Anterior cingulate cortex (tissue), 58 donors: ENCODE measurements at regions not wholly inside any gene's neighbourhood (a gene's known extent, or its start where the extent isn't known, plus 50 kb on each side); places are given as distances from the start of the nearest gene placed in this dataset.
A peak's percentile ranks its signal among the peaks of the same experiment; 100 is the strongest.

Experiments
- DNase-seq, 58 donors: peaks; one replicate each; lab custom pipeline; 2025; lab: John Stamatoyannopoulos, UW

DNA sequence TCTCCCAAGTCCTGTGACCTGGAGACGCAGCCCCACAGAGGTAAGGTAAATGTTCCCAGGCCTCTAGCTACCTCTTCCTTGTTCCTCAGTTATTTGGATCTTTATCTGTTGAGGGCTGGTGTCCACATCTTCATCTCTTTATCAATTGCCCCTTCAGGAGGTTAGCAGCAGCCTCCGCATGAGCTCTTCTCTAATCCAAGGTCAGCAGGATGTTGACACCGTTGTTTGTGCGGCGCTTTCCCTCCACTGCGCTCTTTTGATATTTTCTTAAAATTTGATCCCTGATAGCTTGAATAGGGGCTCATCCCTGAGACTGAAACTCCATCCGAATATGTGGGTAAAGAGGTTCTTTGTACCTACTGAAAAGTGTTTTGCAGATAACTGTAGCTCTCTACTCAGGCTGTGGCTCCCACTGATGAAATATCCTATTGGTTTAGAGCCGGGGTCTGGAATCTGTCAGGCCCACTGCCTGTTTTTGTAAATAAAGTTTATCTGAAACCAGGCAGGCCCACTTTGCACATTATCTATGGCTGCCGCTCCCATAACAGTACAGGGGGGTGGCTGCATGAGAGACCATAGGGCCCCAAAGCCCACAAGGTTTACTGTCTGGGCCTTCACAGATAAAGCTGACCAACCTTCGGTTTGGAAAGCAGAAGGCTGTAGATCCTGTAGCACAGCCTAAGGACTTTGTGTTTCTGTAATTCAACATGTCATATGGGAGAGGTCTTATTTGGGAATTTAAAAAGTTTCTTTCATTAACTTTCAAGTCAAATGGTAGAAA is 362.6 kb downstream of the QKI start:
- no peak for DNase-seq

DNA sequence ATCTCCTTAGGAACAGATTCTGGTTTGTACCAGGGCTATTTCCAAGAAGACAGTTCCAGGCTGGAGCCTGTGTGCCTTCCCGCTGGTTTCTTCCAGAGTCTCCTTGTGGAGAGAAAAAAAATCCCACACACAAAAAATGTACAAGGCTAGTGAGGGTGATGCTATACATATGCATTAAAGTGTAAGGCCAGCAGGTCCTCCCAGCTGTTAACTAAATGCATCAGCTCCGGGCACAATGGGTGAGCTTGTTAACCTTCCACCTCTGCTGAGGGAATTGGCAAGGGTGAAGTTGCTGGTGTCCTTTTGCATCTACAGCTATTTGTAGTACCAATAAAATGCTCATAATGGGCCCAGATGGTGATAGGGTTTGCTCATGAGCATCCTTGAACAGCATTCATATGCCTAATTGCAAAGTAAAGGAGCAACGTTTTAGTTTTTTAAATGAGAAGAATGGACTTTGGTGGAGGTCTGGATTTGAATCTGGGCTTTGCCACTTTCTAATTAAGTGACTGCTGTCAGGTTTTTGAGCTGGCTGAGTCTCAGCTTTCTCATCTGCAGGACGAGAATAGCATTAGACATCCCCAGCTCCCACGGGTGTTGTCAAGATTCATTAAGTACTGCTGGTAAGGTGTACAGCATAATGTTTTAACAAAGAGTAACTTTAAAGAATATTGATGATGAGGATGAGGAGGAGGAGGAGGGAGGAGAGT is 361.8 kb downstream of the QKI start:
- no peak for DNase-seq

DNA sequence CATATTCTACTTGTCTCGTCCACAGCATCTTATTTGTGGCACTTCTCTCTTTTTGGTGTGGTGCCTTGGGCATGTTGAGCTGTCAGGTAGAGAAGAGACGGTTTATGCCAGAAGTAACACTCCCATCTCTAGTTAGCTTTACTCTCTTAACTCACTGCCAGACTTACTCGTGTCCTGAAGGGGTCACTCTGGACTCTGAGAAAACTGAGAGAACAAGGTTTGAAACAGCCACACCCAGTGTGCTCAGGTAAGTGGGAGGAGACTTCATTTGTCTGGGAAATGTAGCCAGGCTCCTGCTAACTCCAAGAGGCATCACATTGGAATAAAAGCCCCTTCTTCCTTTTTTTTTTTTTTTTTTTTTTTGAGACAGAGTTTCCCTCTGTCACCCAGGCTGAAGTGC is 360.8 kb downstream of the QKI start:
- DNase-seq: no peak

DNA sequence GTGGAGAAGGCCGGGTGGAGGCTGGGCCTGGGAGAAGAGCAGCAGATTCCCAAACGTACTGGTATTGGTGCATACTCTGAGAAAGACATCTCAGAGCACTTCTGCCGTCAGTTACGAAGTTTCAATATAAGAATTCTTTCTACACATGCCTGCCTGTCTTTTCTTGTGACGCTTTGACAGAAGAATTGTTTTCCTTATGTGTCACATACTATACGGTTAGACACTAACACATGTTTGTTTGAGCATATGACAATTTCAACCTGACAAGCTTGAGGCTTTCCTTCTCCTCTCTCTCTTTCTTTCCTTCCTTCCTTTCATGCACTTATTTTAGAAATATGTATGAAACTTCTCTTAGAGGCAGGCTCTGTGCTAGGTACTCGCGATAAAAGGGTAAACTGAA is 360.0 kb downstream of the QKI start:
- DNase-seq: no peak

DNA sequence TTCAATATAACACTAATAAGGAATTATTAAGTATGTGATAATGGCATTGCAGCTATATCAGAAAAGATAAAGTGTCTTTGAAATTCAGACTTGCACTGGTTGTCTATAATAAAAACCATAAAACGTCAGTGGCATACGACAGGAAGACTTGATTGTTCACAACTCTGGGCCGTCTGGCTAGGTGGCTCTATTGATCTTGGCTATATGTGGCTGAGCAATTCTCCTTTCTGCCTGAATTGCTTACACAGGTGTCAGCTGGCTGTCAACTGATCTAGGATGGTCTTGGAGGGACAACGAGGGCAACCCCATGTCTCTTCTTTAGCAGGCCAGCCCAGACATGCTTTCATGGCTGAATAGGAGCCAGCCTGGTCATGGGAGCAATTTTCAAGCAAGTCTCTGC is 359.1 kb downstream of the QKI start:
- DNase-seq: no peak

DNA sequence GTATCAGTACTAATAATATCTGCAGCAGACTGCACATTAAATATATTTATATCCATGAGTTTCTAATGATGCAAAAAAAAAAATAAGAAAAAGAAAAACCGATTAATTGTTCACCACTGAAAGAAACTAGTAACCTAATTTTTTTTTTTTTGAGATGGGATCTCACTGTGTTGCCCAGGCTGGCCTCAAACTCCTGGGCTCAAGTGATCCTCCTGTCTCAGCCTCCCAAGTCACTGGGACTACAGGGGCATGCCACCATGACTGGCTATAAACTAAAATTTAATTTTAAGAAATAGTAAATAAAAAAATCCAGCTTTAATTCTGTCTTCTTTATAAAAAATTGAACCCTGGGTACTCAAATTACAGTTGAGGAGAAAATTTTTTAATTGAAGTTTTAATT is 358.2 kb downstream of the QKI start:
- DNase-seq: no peak

DNA sequence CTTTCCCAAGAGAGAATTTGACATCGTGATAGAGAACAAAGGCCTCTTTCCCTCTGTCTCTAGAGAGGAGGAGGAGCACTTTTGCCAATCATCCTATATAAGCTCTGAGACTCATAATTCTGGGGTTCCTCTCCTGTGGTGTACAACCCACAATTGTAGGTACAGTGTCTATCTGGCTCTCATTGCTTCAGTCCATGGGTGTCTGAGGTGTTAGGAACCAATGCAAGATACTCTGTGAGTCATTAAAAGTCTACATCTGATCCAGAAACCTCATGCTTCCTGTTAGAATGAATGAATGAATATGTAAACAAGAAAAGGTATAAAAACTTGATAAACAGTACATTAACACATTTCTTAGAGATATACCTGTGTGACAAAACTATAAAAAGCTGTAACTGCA is 356.7 kb downstream of the QKI start:
- DNase-seq: no peak

DNA sequence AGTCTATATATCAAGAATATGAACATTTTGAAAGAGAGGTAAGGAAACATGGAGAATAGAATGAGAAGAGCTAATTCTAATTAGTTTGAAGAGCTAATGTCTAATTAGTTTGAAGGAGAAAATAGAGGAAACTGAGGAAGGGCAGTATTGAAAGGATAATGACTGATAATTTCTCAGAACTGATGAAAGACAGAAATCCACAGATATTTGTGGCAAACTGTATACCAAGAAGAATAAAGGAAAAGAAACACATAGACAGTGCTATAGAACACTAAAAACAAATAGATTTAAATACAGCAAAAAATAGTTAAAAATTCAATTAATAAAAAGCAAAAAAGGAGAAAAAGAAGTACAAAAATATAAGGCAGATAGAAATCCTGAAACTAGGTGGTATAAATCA is 354.4 kb downstream of the QKI start:
- no peak for DNase-seq

DNA sequence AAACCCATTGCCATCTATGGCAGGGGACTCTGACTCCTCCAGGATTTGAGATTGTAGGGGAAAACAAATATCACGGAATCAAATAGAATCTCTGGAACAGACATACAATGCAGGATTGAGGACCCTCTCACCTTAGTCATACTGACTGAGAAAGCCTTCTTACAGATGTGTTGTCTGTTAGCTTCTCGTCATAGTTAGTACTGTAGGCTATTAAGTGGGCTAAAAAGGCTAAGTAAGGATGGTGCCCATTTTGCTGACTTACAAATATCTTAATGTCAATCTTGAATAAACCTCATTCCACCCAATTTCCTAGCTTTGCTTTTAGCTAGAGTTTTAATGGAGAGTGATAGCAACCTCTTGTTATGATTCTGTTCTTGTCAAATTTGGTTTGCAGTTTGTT is 352.4 kb downstream of the QKI start:
- no peak for DNase-seq

DNA sequence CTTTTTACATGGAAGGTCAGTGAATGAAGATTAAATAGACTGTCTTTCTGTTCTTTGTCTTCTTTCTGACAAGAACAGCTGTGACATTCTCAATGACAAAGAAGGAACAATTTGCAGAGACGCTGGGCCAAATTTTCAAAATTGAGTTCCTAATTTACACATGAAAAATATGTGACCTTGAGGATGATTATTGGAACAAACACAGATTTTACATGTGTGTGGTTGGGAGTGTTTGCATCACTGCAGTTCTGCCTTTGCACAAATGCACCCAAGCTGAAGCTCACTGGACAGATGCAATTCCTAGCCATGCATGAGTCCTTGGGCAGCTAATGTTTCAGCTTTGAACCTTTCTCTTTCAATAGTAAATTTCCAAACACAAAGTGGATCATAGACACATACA is 350.8 kb downstream of the QKI start:
- no peak for DNase-seq

DNA sequence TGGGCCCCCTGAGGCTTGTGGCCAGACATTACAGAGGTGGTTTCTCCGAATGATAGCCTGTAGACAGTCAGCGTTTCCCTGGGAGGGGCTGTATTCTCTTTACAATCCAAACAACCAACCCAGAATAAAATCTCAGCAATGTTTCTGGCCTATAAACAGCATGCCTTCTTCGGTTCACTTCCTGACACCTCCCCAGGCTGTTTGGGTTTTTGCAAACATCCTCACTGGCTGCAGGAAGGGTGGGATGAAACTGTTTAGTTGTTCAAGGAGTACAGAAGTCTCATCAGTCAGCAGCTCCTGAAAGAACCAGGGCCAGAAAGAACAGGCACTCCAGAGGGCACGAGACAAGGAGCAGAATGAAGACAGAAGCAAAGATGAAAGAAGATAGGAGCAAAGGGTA is 350.0 kb downstream of the QKI start:
- no peak for DNase-seq

DNA sequence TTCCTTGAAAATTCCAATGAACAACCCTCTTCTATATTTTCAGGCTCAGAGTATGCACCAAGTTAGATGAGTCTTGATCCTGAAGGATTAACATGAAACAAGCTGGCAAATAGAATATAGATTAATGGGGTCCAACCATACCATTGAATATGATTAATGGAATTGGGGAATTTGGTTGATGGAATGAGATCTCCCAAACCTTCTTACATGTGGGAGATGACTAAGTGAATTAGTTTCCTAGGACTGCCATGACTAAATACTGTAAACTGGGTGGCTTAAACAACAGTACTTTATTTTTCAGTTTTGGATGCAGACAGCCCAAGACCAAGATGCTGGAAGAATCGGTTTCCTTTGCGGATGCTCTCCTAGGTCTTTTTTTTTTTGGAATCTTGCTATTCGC is 347.0 kb downstream of the QKI start:
- no peak for DNase-seq

DNA sequence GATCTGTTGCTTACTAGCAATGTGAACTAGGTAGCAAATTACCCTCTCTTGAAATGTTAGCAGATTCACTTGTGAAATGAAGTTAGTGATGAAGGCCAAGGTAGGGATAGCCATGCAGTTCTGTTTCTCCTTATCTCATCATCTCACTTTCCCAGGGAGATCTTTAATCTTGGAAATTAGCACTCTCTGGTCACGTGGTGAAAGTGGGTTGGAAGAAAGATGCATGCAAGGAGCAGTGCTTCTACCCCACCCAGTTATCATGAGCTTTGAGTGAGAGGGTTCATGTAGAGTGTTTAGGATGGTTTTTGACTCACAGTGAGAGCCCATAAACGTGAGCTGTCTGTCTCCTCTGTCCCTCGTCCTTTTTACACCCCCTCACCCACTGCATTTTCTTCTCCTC is 346.3 kb downstream of the QKI start:
- DNase-seq: no peak

DNA sequence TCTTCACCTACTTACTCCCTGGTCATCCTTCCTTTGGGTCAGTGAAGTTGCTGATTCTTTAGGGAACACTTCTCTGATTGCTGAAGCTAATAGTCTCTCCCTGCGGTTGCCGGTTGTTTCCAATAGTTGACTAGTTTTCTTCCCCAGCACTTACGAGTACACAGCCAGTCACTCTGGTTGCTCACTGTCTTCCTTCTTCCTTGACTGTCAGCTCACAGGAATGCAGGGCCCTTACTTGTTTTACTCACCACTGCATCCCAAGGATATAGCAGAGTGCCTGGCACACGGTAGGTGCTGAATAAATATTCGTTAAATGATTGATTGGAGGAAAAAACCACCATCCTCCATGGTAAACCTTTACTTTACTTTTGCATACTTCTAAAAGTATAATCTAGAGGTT is 345.0 kb downstream of the QKI start:
- DNase-seq: no peak

DNA sequence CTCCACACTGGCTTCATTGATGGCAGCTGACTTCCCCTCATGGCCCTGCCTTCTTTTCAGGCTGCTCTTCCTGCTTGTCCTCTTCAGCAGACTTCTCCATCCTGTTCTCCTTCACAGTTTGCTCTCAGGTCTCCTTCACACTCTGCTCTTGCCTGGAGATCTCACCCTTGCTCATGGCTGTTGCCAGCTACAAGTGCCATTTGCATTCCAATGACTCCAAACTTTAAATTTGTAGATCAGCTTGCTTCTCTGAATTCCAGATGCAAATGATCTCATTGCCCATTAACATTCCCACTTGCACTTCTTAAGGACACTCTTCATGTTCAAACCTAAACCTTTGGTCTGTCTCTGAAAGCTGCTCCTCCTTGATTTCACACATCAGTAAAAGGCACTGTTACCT is 343.0 kb downstream of the QKI start:
- DNase-seq: no peak

DNA sequence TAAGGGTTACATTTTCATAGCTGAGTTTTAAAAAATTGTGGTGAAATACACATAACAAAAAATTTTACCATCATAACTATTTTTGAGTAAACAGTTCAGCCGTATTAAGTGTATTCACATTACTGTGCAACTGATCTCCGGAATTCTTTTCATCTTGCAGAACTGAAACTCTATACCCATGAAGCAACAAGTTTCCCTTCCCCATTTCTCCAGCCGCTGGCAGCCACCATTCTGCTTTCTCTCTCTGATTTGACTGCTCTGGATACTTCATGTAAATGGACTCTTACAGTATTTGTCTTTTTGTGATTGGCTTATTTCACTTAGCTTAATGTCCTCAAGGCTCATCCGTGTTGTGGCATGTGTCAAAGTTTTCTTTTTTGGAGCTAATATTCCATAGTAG is 341.6 kb downstream of the QKI start:
- DNase-seq: peak in 1 of 58 donors; percentile 21

DNA sequence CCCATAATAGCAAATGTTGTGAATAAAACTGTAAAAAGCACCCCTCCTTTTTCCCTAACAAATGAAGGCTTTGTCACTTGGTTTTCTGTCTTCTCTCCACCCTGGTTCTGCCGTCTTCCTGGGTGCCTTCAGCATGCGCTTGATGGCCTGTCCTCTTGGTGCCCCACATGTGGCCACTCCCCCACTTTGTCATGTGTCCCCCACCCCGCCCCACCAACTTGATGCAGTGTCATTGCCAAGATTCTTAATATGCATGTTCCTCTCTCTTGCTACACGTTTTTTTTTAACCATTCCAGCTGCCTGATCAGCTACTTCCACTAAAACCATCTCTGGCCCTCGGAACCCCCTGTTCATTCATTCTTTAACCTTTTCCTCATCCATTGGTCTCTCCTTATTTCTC is 340.3 kb downstream of the QKI start:
- no peak for DNase-seq

DNA sequence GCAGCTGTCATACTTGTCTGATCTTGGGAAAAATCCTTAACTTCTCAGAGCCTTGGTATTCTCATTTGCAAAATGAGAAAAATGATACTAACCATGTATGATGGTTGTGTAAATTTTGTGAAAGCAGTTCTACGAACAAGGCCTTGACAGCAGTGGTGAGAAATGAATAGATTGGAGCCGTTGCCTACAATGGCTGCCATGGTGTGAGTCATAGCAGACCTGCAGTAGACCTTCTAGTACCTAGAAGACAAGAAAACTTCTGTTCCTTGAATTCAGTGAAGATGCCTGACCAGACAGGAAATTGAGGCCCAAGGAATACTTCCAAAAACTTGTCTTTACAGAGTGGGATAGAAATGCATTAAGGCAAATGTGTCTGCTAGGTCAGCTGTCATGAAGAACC is 338.9 kb downstream of the QKI start:
- DNase-seq: no peak

DNA sequence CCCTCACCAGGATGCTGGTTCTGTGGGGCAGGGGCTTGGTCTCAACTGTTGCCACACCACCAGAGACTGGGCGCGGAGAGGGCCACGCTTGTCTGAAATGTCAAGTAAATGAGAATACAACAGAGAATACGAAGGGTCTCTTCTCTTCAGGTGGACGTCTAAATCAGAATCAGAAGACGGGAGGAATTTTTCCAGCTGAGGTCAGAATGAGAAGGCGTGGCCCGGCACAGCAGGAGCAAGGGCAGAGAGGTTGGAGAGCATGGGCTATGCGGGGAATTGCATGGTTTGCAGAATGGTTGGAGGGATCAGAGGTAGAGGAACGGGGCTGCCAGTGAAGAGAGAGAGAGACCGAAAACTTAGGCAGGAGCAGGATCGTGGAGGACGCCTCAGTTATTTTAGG is 337.9 kb downstream of the QKI start:
- no peak for DNase-seq

DNA sequence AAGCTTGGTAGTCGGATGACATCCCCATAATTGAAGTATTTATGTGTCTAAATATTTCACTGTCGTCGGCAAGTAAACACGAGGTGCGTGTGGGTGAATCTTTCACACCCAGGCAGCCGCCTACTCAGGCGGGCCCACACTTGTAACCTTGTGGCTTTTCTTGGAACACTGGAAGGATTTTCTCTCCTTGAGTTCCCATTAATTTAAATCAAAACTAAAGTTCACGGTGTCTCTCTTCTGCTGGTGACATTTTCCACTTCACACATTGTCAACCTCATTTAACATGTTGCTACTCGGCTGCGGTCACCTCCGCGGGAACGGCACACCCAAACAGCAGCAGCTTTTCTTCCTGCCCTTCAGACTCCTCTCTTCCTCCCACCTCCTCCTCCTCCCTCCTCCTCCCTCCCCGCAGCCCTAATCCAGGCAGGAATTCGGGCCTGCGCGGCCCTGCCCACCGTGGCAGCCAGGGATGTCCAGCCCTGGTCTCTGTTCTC is 336.6 kb downstream of the QKI start:
- no peak for DNase-seq

DNA sequence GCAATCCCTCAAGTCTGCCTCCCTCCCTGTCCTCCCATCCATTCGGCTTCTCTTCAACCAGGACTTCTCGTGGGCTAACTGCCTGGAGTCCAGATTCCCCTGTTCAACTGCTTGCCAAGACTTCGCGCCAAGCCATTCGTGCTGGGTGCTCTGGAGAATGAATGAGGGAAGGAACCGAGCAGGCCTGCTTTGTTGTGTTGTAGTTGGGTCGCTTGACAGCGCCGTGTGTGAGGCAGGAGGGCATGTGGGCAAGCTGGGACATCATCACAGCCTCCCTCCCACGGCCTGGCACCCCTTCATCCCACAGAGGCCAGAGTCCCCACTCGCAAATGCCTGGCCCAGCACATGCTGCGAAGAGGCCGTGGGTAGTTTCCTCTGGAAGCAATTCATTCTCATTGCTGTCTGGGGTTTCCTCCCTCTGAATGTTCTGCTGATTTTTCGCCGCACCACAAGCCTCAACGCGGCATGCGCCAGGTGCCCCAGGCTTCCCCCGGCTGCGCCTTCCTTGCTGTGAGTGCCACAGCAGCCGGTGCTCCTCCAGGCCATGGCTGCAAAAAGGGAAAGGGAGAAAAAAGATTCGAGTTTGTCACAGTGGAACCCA is 336.0 kb downstream of the QKI start:
- DNase-seq: peak in 32 of 58 donors; percentile 11 to 64 (median 31)

DNA sequence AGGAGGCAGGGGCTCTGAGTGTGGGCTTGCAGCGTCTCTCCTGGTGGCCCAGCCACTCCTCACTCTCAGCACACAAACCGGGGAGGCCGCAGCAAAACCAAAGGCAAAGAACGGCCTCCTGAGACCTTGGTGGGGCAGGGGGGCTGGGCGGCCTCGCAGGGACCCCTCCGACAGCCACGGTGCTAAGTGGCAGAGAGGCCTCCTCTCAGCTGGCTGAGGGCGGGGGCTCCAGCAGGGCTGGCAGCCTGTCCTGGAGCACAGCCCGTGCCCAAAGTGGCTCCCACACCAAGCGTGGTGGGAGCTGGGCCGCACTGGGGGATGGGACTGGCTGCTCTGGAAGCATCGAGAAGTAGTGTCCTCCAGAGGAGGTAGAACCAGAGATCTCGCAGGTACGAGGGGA is 334.4 kb downstream of the QKI start:
- no peak for DNase-seq
